Keratinocyte (primary cell): ENCODE measurements at regions not wholly inside any gene's neighbourhood (a gene's known extent, or its start where the extent isn't known, plus 50 kb on each side); places are given as distances from the start of the nearest gene placed in this dataset.

ENCODE experiments used
- DNase-seq: peaks from one replicate; pipeline ENCODE4 v3.0.0-alpha.2; 2011; ENCODE audit warnings: low read depth, missing footprints, low spot score
- FAIRE-seq: peaks from 2 replicates; lab custom pipeline; 2011; peaks lifted over from hg19 to GRCh38; lab: Jason Lieb, UNC
- H2AFZ ChIP-seq: 2 replicates; pipeline ENCODE4 v1.6.0; 2012; ENCODE audit warnings: low read length, control low read depth, inconsistent platforms; ENCODE audit not compliant: control insufficient read depth
- H3K27ac ChIP-seq: 2 replicates; pipeline ENCODE4 v1.5.1; 2011; ENCODE audit warnings: low read length; ENCODE audit not compliant: control insufficient read depth, insufficient read depth
- H3K27me3 ChIP-seq: 3 replicates; pipeline ENCODE4 v1.6.0; 2011; ENCODE audit warnings: low read length; ENCODE audit not compliant: control insufficient read depth, insufficient read depth; ENCODE audit errors: extremely low read depth
- H3K36me3 ChIP-seq, 2 experiments: 2 replicates in 1 of 2; 3 replicates in 1 of 2; pipeline ENCODE4 v1.5.1; 2011; ENCODE audit warnings: low read length in 2 of 2, mild to moderate bottlenecking in 1 of 2; ENCODE audit not compliant: control insufficient read depth in 2 of 2, insufficient read depth in 2 of 2; ENCODE audit errors: extremely low read depth in 1 of 2
- H3K4me1 ChIP-seq: 3 replicates; pipeline ENCODE4 v1.5.1; 2011; ENCODE audit warnings: low read length; ENCODE audit not compliant: control insufficient read depth, insufficient read depth; ENCODE audit errors: extremely low read depth
- H3K4me2 ChIP-seq: 3 replicates; pipeline ENCODE4 v1.6.0; 2011; ENCODE audit warnings: low read depth, low read length; ENCODE audit not compliant: control insufficient read depth, insufficient read depth; ENCODE audit errors: extremely low read depth
- H3K4me3 ChIP-seq, 3 experiments: fragments of 200-600 bp in 1 of 3; sonication (generic) in 1 of 3; 2 replicates in 2 of 3; 3 replicates in 1 of 3; pipeline ENCODE4 v1.5.1; 2011 to 2016; ENCODE audit warnings: low read length in 3 of 3, mild to moderate bottlenecking in 3 of 3, control low read depth in 2 of 3, inconsistent platforms in 1 of 3, low read depth in 1 of 3, mixed read lengths in 1 of 3, mixed run types in 1 of 3, moderate library complexity in 1 of 3; ENCODE audit not compliant: control insufficient read depth in 2 of 3, insufficient read depth in 2 of 3; ENCODE audit errors: extremely low read depth in 1 of 3
- H3K79me2 ChIP-seq: 2 replicates; pipeline ENCODE4 v1.6.0; 2012; ENCODE audit warnings: low read length; ENCODE audit not compliant: control insufficient read depth, insufficient read depth
- H3K9ac ChIP-seq: 3 replicates; pipeline ENCODE4 v1.6.0; 2011; ENCODE audit warnings: low read length; ENCODE audit not compliant: control insufficient read depth, insufficient read depth; ENCODE audit errors: extremely low read depth
- H3K9me1 ChIP-seq: 3 replicates; pipeline ENCODE4 v1.6.0; 2011; ENCODE audit warnings: low read length; ENCODE audit not compliant: control insufficient read depth, insufficient read depth; ENCODE audit errors: extremely low read depth
- H3K9me3 ChIP-seq: 2 replicates; pipeline ENCODE4 v1.5.1; 2012; ENCODE audit warnings: low read depth, low read length; ENCODE audit not compliant: control insufficient read depth
- H4K20me1 ChIP-seq: 3 replicates; pipeline ENCODE4 v1.6.0; 2011; ENCODE audit warnings: low read length; ENCODE audit not compliant: control insufficient read depth, insufficient read depth; ENCODE audit errors: extremely low read depth
- CTCF ChIP-seq, 3 experiments: IDR thresholded peaks in 1 of 3; conservative IDR thresholded peaks in 1 of 3; optimal IDR thresholded peaks in 1 of 3; 2 replicates in 2 of 3; 3 replicates in 1 of 3; pipeline versions ENCODE3 to v1.5.1; 2011; ENCODE audit warnings: low read length in 3 of 3, mild to moderate bottlenecking in 3 of 3, moderate library complexity in 2 of 3, control low read depth in 1 of 3, inconsistent platforms in 1 of 3; ENCODE audit not compliant: insufficient read depth in 2 of 3; ENCODE audit errors: extremely low read depth in 1 of 3
- EZH2 ChIP-seq: IDR thresholded peaks from one replicate; pipeline ENCODE4 v1.6.1; 2012; ENCODE audit warnings: inconsistent platforms, mild to moderate bottlenecking, low read length, moderate library complexity
- dilution Hi-C: fragments of 300-500 bp; cut with MboI; formaldehyde crosslinking; loops from one replicate; pipeline ENCODE4 v1.7.0; 2020; ENCODE audit warnings: low sequenced_read_pairs; ENCODE audit not compliant: extremely low pct_ligation_motif_present

GRCh38 chr2:122831649-122832048 is 1076.2 kb downstream of the TSN start:
- no peaks in the 10 kb centered on the region for H4K20me1 ChIP-seq
- no peaks in the 10 kb centered on the region for H3K27me3 ChIP-seq
- H3K9me3 ChIP-seq = no peaks in the 10 kb centered on the region
- DNase-seq = no peak
- no peak overlapping the region for H3K27ac ChIP-seq
- no peaks in the 10 kb centered on the region for H3K4me1 ChIP-seq
- no peak for TF ChIP-seq EZH2
- no peak for TF ChIP-seq CTCF (optimal IDR thresholded peaks at IDR 0.05 in 1 of 3, IDR thresholded peaks at IDR 0.05 in 1 of 3, conservative IDR thresholded peaks at IDR 0.05 in 1 of 3; ENCODE audit: extremely low read depth in 1 of 3, insufficient read depth in 2 of 3, low read length in 3 of 3)
- no peaks in the 10 kb centered on the region for H3K9me1 ChIP-seq
- no peaks in the 10 kb centered on the region for H3K36me3 ChIP-seq
- H2AFZ ChIP-seq = no peak overlapping the region
- H3K4me3 ChIP-seq = no peak overlapping the region
- no peak overlapping the region for H3K4me2 ChIP-seq
- dilution Hi-C loops = no loop called here
- no peaks in the 10 kb centered on the region for H3K79me2 ChIP-seq
- no peak for FAIRE-seq
- H3K9ac ChIP-seq = no peak overlapping the region

GRCh38 chr2:122843503-122843902 is 1088.1 kb downstream of the TSN start:
- DNase-seq (no peak), FAIRE-seq (no peak)
- Histone ChIP-seq H3K4me2 (no peak overlapping the region), H3K9ac (no peak overlapping the region), H2AFZ (no peak overlapping the region), H3K9me3 (no peaks in the 10 kb centered on the region), H3K9me1 (no peaks in the 10 kb centered on the region), H3K4me1 (no peaks in the 10 kb centered on the region), H4K20me1 (no peaks in the 10 kb centered on the region), H3K4me3 (no peak overlapping the region), H3K36me3 (no peaks in the 10 kb centered on the region), H3K27me3 (no peaks in the 10 kb centered on the region), H3K27ac (no peak overlapping the region), H3K79me2 (no peaks in the 10 kb centered on the region)
- TF ChIP-seq EZH2 (no peak), CTCF (optimal IDR thresholded peaks at IDR 0.05 in 1 of 3, IDR thresholded peaks at IDR 0.05 in 1 of 3, conservative IDR thresholded peaks at IDR 0.05 in 1 of 3; ENCODE audit: extremely low read depth in 1 of 3, insufficient read depth in 2 of 3, low read length in 3 of 3) (no peak)
- dilution Hi-C loops = no loop called here
